DOHH2 (cell line): ENCODE measurements at regions not wholly inside any gene's neighbourhood (a gene's known extent, or its start where the extent isn't known, plus 50 kb on each side); places are given as distances from the start of the nearest gene placed in this dataset.

Source experiments
- H3F3A ChIP-seq: fragments of 200-600 bp; sonication (generic), shearing (Covaris generic); 2 replicates; pipeline ENCODE4 v1.6.0; 2016; ENCODE audit warnings: antibody characterized with exemption, mild to moderate bottlenecking; ENCODE audit not compliant: control insufficient read depth, insufficient read depth
- H3K27ac ChIP-seq: fragments of 200-600 bp; sonication (generic); 2 replicates; pipeline ENCODE4 v1.5.1; 2014; ENCODE audit warnings: low read depth, mild to moderate bottlenecking, low read length, moderate library complexity
- H3K27me3 ChIP-seq: fragments of 200-600 bp; sonication (generic); 2 replicates; pipeline ENCODE4 v1.6.1; 2014; ENCODE audit warnings: mild to moderate bottlenecking, low read length, mixed read lengths; ENCODE audit not compliant: control insufficient read depth
- H3K36me3 ChIP-seq: fragments of 200-600 bp; sonication (generic); 2 replicates; pipeline ENCODE4 v1.6.1; 2014; ENCODE audit warnings: mild to moderate bottlenecking, low read length, moderate library complexity, mixed read lengths; ENCODE audit not compliant: control insufficient read depth
- H3K4me1 ChIP-seq: fragments of 200-600 bp; sonication (generic); 2 replicates; pipeline ENCODE4 v1.6.1; 2014; ENCODE audit warnings: mild to moderate bottlenecking, low read length, mixed read lengths; ENCODE audit not compliant: control insufficient read depth
- H3K4me2 ChIP-seq: fragments of 200-600 bp; sonication (generic); 2 replicates; pipeline ENCODE4 v1.6.0; 2014; ENCODE audit warnings: mild to moderate bottlenecking, low read length, moderate library complexity
- H3K4me3 ChIP-seq: fragments of 200-600 bp; sonication (generic); 2 replicates; pipeline ENCODE4 v1.5.1; 2014; ENCODE audit warnings: mild to moderate bottlenecking, low read length, mixed read lengths
- H3K79me2 ChIP-seq: fragments of 200-600 bp; sonication (generic); 2 replicates; pipeline ENCODE4 v1.6.1; 2014; ENCODE audit warnings: mild to moderate bottlenecking, low read length, mixed read lengths; ENCODE audit not compliant: control insufficient read depth
- H3K9me2 ChIP-seq: fragments of 200-600 bp; sonication (generic); replicated peaks from 2 replicates; pipeline ENCODE4 v1.6.1; 2014; ENCODE audit warnings: mild to moderate bottlenecking, low read length, mixed read lengths; ENCODE audit not compliant: control insufficient read depth
- H3K9me3 ChIP-seq: fragments of 200-600 bp; sonication (generic); 2 replicates; pipeline ENCODE4 v1.6.1; 2014; ENCODE audit warnings: antibody characterized with exemption, low read length, mixed read lengths; ENCODE audit not compliant: control insufficient read depth, insufficient read depth
- H4K20me1 ChIP-seq: fragments of 200-600 bp; sonication (generic); 2 replicates; pipeline ENCODE4 v1.6.0; 2014; ENCODE audit warnings: low read depth, mild to moderate bottlenecking, antibody characterized with exemption, low read length, moderate library complexity; ENCODE audit not compliant: control insufficient read depth, insufficient read depth
- CTCF ChIP-seq: fragments of 200-600 bp; sonication (generic); IDR thresholded peaks from one replicate; pipeline ENCODE4 v1.5.1; 2014; ENCODE audit warnings: antibody characterized with exemption, mild to moderate bottlenecking, low read depth, low read length; ENCODE audit not compliant: poor library complexity, severe bottlenecking
- EZH2phosphoT487 ChIP-seq: fragments of 200-600 bp; sonication (generic); IDR thresholded peaks from 2 replicates; pipeline ENCODE4 v1.6.1; 2017; ENCODE audit warnings: borderline replicate concordance, mild to moderate bottlenecking, antibody characterized with exemption, low read length, moderate library complexity, mixed read lengths

GRCh38 chr3:18892756-18893155, 255.6 kb upstream of the KCNH8 start:
- no peak overlapping the region for H3K4me3 ChIP-seq
- H3F3A ChIP-seq = no peaks in the 10 kb centered on the region
- no peaks in the 10 kb centered on the region for H3K79me2 ChIP-seq
- no peaks in the 10 kb centered on the region for H3K9me2 ChIP-seq
- H3K27me3 ChIP-seq = no peaks in the 10 kb centered on the region
- no peaks in the 10 kb centered on the region for H3K4me1 ChIP-seq
- H3K4me2 ChIP-seq = no peak overlapping the region
- H3K36me3 ChIP-seq = no peaks in the 10 kb centered on the region
- H4K20me1 ChIP-seq = no peaks in the 10 kb centered on the region
- TF ChIP-seq EZH2phosphoT487 (no peak), CTCF (no peak)
- H3K27ac ChIP-seq = no peak overlapping the region
- no peaks in the 10 kb centered on the region for H3K9me3 ChIP-seq

- no peaks in the 10 kb centered on the region for H3K27me3 ChIP-seq
- H3K4me3 ChIP-seq = no peak overlapping the region
- no peaks in the 10 kb centered on the region for H3K9me3 ChIP-seq
- no peaks in the 10 kb centered on the region for H3K36me3 ChIP-seq
- no peaks in the 10 kb centered on the region for H3K4me1 ChIP-seq
- no peaks in the 10 kb centered on the region for H3F3A ChIP-seq
- no peaks in the 10 kb centered on the region for H4K20me1 ChIP-seq
- H3K27ac ChIP-seq = no peak overlapping the region
- no peaks in the 10 kb centered on the region for H3K79me2 ChIP-seq
- no peaks in the 10 kb centered on the region for H3K9me2 ChIP-seq
- no peak for TF ChIP-seq CTCF
- TF ChIP-seq EZH2phosphoT487 = no peak
- no peak overlapping the region for H3K4me2 ChIP-seq
Measured at GRCh38 chr3:18892047-18892446, 256.3 kb upstream of the KCNH8 start.

- H3K4me1 ChIP-seq = no peaks in the 10 kb centered on the region
- no peaks in the 10 kb centered on the region for H3K9me3 ChIP-seq
- H3K36me3 ChIP-seq = no peaks in the 10 kb centered on the region
- H3K4me3 ChIP-seq = no peak overlapping the region
- no peaks in the 10 kb centered on the region for H4K20me1 ChIP-seq
- no peaks in the 10 kb centered on the region for H3K79me2 ChIP-seq
- no peaks in the 10 kb centered on the region for H3F3A ChIP-seq
- no peak overlapping the region for H3K27ac ChIP-seq
- H3K4me2 ChIP-seq = no peak overlapping the region
- H3K9me2 ChIP-seq = no peaks in the 10 kb centered on the region
- no peaks in the 10 kb centered on the region for H3K27me3 ChIP-seq
- no peak for TF ChIP-seq CTCF
- no peak for TF ChIP-seq EZH2phosphoT487
Measured at GRCh38 chr3:18891641-18892040, 256.7 kb upstream of the KCNH8 start.

GRCh38 chr3:18890449-18890848, 257.9 kb upstream of the KCNH8 start:
- Histone ChIP-seq H3K27ac (no peak overlapping the region), H3K4me2 (no peak overlapping the region), H3K4me3 (no peak overlapping the region), H4K20me1 (no peaks in the 10 kb centered on the region), H3K36me3 (no peaks in the 10 kb centered on the region), H3K9me3 (no peaks in the 10 kb centered on the region), H3K27me3 (no peaks in the 10 kb centered on the region), H3K9me2 (no peaks in the 10 kb centered on the region), H3K4me1 (no peaks in the 10 kb centered on the region), H3K79me2 (no peaks in the 10 kb centered on the region), H3F3A (no peaks in the 10 kb centered on the region)
- TF ChIP-seq CTCF = no peak
- TF ChIP-seq EZH2phosphoT487 = no peak
